Loucy (cell line): ENCODE measurements at regions not wholly inside any gene's neighbourhood (a gene's known extent, or its start where the extent isn't known, plus 50 kb on each side); places are given as distances from the start of the nearest gene placed in this dataset.

Source experiments
- H2AFZ ChIP-seq: fragments of 200-600 bp; sonication (generic); 2 replicates; pipeline ENCODE4 v1.6.0; 2016; ENCODE audit warnings: antibody characterized with exemption, mild to moderate bottlenecking, low read length, moderate library complexity
- H3F3A ChIP-seq: fragments of 200-600 bp; 2 replicates; pipeline ENCODE4 v1.6.0; 2016; ENCODE audit warnings: antibody characterized with exemption, low read depth, mild to moderate bottlenecking
- H3K27me3 ChIP-seq: fragments of 200-600 bp; sonication (generic); 2 replicates; pipeline ENCODE4 v1.6.1; 2014; ENCODE audit warnings: low read length, mild to moderate bottlenecking; ENCODE audit not compliant: insufficient read depth, poor library complexity, severe bottlenecking
- H3K36me3 ChIP-seq: fragments of 200-600 bp; sonication (generic); 2 replicates; pipeline ENCODE4 v1.6.1; 2016; ENCODE audit warnings: low read length; ENCODE audit not compliant: insufficient read depth
- H3K4me1 ChIP-seq: fragments of 200-600 bp; sonication (generic); 2 replicates; pipeline ENCODE4 v1.5.1; 2014; ENCODE audit warnings: low read length, mild to moderate bottlenecking; ENCODE audit not compliant: insufficient read depth, poor library complexity, severe bottlenecking
- H3K4me2 ChIP-seq: fragments of 200-600 bp; sonication (generic); 2 replicates; pipeline ENCODE4 v1.6.0; 2014; ENCODE audit warnings: antibody characterized with exemption, low read length, low read depth, mild to moderate bottlenecking; ENCODE audit not compliant: poor library complexity, severe bottlenecking
- H3K4me3 ChIP-seq: fragments of 200-600 bp; sonication (generic); 2 replicates; pipeline ENCODE4 v1.5.1; 2014; ENCODE audit warnings: low read length, mild to moderate bottlenecking, mixed read lengths; ENCODE audit not compliant: poor library complexity, severe bottlenecking
- H3K79me2 ChIP-seq: fragments of 200-600 bp; sonication (generic); 2 replicates; pipeline ENCODE4 v1.6.1; 2014; ENCODE audit warnings: low read length; ENCODE audit not compliant: insufficient read depth
- H3K9ac ChIP-seq: fragments of 200-600 bp; sonication (generic); 2 replicates; pipeline ENCODE4 v1.6.0; 2014; ENCODE audit warnings: mild to moderate bottlenecking, low read depth, low read length, moderate library complexity; ENCODE audit not compliant: poor library complexity, severe bottlenecking
- H3K9me2 ChIP-seq: fragments of 200-600 bp; sonication (generic); replicated peaks from 2 replicates; pipeline ENCODE4 v1.6.1; 2016; ENCODE audit warnings: low read depth, low read length, mixed read lengths
- H3K9me3 ChIP-seq: fragments of 200-600 bp; sonication (generic); 2 replicates; pipeline ENCODE4 v1.6.1; 2014; ENCODE audit warnings: mild to moderate bottlenecking, antibody characterized with exemption, low read length, low read depth; ENCODE audit not compliant: insufficient read depth
- H4K20me1 ChIP-seq: fragments of 200-600 bp; sonication (generic); 2 replicates; pipeline ENCODE4 v1.6.0; 2014; ENCODE audit warnings: antibody characterized with exemption, low read length, mild to moderate bottlenecking; ENCODE audit not compliant: insufficient read depth, poor library complexity, severe bottlenecking
- CTCF ChIP-seq: fragments of 200-600 bp; sonication (generic); conservative IDR thresholded peaks from 2 replicates; pipeline ENCODE4 v1.5.1; 2014; ENCODE audit warnings: mild to moderate bottlenecking, antibody characterized with exemption, low read length
- EZH2phosphoT487 ChIP-seq: fragments of 200-600 bp; IDR thresholded peaks from 2 replicates; pipeline ENCODE4 v1.6.1; 2018; ENCODE audit warnings: antibody characterized with exemption, mild to moderate bottlenecking, moderate library complexity, borderline replicate concordance

GRCh38 chr3:82413171-82413570, 651.7 kb upstream of the GBE1 start:
- no peak overlapping the region for H3K4me3 ChIP-seq
- no peaks in the 10 kb centered on the region for H3K4me1 ChIP-seq
- H3K9me3 ChIP-seq: 0 out of 2 replicates have a peak, but pooled peaks cover 3% of the 10 kb centered on the region
- H3K27me3 ChIP-seq: no peaks in the 10 kb centered on the region
- no peaks in the 10 kb centered on the region for H4K20me1 ChIP-seq
- no peak for TF ChIP-seq CTCF
- no peak for TF ChIP-seq EZH2phosphoT487
- H3F3A ChIP-seq: no peaks in the 10 kb centered on the region
- H3K9ac ChIP-seq: no peak overlapping the region
- no peak overlapping the region for H2AFZ ChIP-seq
- no peaks in the 10 kb centered on the region for H3K36me3 ChIP-seq
- no peak overlapping the region for H3K4me2 ChIP-seq
- H3K79me2 ChIP-seq: no peaks in the 10 kb centered on the region
- H3K9me2 ChIP-seq: no peaks in the 10 kb centered on the region

GRCh38 chr3:82410366-82410765, 648.9 kb upstream of the GBE1 start:
- no peaks in the 10 kb centered on the region for H3K27me3 ChIP-seq
- no peaks in the 10 kb centered on the region for H3K36me3 ChIP-seq
- H3K9ac ChIP-seq: no peak overlapping the region
- TF ChIP-seq EZH2phosphoT487 (no peak), CTCF (no peak)
- 0 out of 2 replicates have a peak, but pooled peaks cover 3% of the 10 kb centered on the region for H3K9me3 ChIP-seq
- no peak overlapping the region for H3K4me3 ChIP-seq
- no peaks in the 10 kb centered on the region for H4K20me1 ChIP-seq
- no peaks in the 10 kb centered on the region for H3K9me2 ChIP-seq
- H3K4me2 ChIP-seq: no peak overlapping the region
- H3K79me2 ChIP-seq: no peaks in the 10 kb centered on the region
- no peaks in the 10 kb centered on the region for H3F3A ChIP-seq
- no peaks in the 10 kb centered on the region for H3K4me1 ChIP-seq
- no peak overlapping the region for H2AFZ ChIP-seq

GRCh38 chr3:82409842-82410241, 648.4 kb upstream of the GBE1 start:
- Histone ChIP-seq H3F3A (no peaks in the 10 kb centered on the region), H3K36me3 (no peaks in the 10 kb centered on the region), H3K79me2 (no peaks in the 10 kb centered on the region), H3K4me1 (no peaks in the 10 kb centered on the region), H3K9ac (no peak overlapping the region), H3K9me3 (0 out of 2 replicates have a peak, but pooled peaks cover 3% of the 10 kb centered on the region), H4K20me1 (no peaks in the 10 kb centered on the region), H3K4me3 (no peak overlapping the region), H3K27me3 (no peaks in the 10 kb centered on the region), H3K4me2 (no peak overlapping the region), H2AFZ (no peak overlapping the region), H3K9me2 (no peaks in the 10 kb centered on the region)
- TF ChIP-seq EZH2phosphoT487 (no peak), CTCF (no peak)
